ENCODE measurements at regions not wholly inside any gene's neighbourhood (a gene's known extent, or its start where the extent isn't known, plus 50 kb on each side); places are given as distances from the start of the nearest gene placed in this dataset.
"Not testable (repeated sequence)": the region's sequence is repeated elsewhere in the genome, so short reads cannot be mapped to it uniquely, and the experiment has no call there.

DNA sequence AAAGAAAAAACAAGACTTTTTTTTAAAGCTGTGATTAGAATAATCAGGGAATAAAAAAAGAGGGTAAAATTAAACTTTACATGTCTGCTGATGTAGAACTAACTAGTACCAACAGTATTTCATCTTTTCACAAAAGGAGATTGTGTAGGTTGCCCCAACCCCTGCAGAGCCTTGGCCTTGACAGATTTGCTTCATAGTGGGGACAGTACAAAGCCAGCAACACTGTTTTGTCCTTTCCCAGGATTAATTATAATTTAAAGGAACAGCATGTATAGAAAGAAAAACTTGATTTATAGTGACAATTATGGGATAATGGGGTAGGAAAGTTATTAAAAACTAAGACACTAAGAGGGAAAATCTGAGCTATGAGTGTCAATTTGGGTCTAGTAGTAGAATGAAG, 604.0 kb downstream of the GALC start:
- intact Hi-C loops (cut with DNase I): no loop called here
- Histone ChIP-seq H3K9me3 (no peaks in the 10 kb centered on the region), H3K36me3 (replicated peaks in 1 of 2; ENCODE audit: insufficient read depth in 1 of 2, low read depth in 2 of 2) (no peaks in the 10 kb centered on the region), H3K4me1 (no peaks in the 10 kb centered on the region), H3K27me3 (no peaks in the 10 kb centered on the region), H3K27ac (no peak overlapping the region), H3K4me3 (no peak overlapping the region)
- DNase-seq (no peak), ATAC-seq (no peak)
- TF ChIP-seq, protein P1, sequence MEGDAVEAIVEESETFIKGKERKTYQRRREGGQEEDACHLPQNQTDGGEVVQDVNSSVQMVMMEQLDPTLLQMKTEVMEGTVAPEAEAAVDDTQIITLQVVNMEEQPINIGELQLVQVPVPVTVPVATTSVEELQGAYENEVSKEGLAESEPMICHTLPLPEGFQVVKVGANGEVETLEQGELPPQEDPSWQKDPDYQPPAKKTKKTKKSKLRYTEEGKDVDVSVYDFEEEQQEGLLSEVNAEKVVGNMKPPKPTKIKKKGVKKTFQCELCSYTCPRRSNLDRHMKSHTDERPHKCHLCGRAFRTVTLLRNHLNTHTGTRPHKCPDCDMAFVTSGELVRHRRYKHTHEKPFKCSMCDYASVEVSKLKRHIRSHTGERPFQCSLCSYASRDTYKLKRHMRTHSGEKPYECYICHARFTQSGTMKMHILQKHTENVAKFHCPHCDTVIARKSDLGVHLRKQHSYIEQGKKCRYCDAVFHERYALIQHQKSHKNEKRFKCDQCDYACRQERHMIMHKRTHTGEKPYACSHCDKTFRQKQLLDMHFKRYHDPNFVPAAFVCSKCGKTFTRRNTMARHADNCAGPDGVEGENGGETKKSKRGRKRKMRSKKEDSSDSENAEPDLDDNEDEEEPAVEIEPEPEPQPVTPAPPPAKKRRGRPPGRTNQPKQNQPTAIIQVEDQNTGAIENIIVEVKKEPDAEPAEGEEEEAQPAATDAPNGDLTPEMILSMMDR (IDR thresholded peaks at IDR 0.05): no peak
- no peak for TF ChIP-seq POLR2A (IDR thresholded peaks at IDR 0.05)

DNA sequence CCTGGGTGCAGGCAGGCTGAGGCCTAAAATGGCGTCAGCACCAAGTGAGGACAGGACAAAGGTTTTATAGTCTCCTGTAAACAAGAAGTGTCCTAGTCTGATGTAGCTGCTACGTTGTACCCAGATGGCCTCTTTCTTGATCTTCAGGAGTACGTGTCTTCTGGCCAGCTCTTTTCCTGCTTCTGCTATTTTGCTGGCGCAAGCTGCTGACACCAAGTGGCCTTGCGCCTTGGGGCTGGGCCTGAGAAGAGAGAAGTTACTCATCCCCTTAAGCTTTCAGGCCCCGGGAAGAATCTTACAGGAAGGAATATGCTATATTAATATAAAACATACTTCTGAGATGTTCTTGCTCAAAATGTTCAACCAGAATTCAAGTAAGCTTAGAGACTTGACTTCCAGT, 605.2 kb downstream of the GALC start:
- intact Hi-C loops (cut with DNase I): no loop called here
- H3K36me3 ChIP-seq (replicated peaks in 1 of 2; ENCODE audit: insufficient read depth in 1 of 2, low read depth in 2 of 2): no peaks in the 10 kb centered on the region
- DNase-seq: no peak
- H3K4me1 ChIP-seq: no peaks in the 10 kb centered on the region
- 88 to 91% methylated on average over 6 of the region's 6 CpGs for WGBS, 2 donors
- no peak overlapping the region for H3K4me3 ChIP-seq
- H3K27ac ChIP-seq: no peak overlapping the region
- H3K9me3 ChIP-seq: no peaks in the 10 kb centered on the region
- no peak for ATAC-seq
- TF ChIP-seq POLR2A (IDR thresholded peaks at IDR 0.05): no peak
- TF ChIP-seq, protein P1 (IDR thresholded peaks at IDR 0.05): no peak
- H3K27me3 ChIP-seq: no peaks in the 10 kb centered on the region

DNA sequence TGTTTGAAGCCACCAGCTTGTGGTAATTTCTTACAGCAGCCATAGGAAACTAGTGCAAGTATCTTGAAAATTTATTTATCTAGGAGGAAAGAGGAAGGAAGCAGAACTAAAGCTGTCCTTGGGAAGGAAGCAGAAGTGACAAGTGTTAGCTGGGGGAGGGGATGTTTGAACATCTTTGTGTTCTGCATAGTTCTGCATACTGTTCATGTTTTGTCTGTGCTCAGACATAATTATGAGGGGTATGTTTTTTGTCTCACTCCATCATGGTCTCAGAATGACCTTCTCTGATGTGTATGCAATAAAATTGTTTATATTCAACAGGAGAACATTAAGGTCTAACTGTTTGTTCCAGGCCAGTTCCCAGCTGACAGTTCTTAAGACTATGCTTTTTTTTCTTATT, 606.5 kb downstream of the GALC start:
- no peak overlapping the region for H3K27ac ChIP-seq

DNA sequence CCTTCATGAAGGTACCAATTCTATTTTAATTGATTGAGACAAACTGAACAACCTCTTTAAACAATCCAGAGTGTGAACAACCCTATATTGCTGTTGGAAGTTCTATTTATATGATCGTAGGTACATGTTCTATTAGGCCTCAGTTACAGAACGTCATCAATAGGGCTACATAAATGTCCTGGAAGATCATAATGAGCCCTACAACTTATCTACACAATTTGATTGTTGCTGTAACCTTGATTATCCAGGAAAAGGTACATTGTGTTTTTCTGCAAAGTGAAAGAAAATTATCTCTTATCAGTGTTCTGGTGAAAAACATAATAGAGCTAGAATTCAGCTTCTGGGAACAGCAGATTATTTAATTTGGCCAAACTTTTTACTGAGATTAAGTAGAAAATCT, 612.9 kb downstream of the GALC start:
- H3K4me1 ChIP-seq: peaks cover 3% of the 10 kb centered on the region
- H3K4me3 ChIP-seq: no peak overlapping the region
- no peak for DNase-seq
- TF ChIP-seq, protein P1 (IDR thresholded peaks at IDR 0.05): no peak
- TF ChIP-seq POLR2A (IDR thresholded peaks at IDR 0.05): no peak
- H3K27me3 ChIP-seq: no peaks in the 10 kb centered on the region
- no peaks in the 10 kb centered on the region for H3K9me3 ChIP-seq
- ATAC-seq: peak; percentile 91
- intact Hi-C loops (cut with DNase I): no loop called here
- H3K27ac ChIP-seq: peak overlapping the region in 2 of 4 donors; percentile 27 to 45
- WGBS, 2 donors: 46% methylated on average over 2 of the region's 2 CpGs
- H3K36me3 ChIP-seq (replicated peaks in 1 of 2; ENCODE audit: insufficient read depth in 1 of 2, low read depth in 2 of 2): no peaks in the 10 kb centered on the region

More for the DNA sequence above, 606.5 kb downstream of the GALC start:
- DNase-seq (no peak), ATAC-seq (no peak)
- intact Hi-C loops (cut with DNase I): no loop called here
- no peak for TF ChIP-seq POLR2A (IDR thresholded peaks at IDR 0.05)
- TF ChIP-seq, protein P1 (IDR thresholded peaks at IDR 0.05): no peak
- Histone ChIP-seq H3K36me3 (replicated peaks in 1 of 2; ENCODE audit: insufficient read depth in 1 of 2, low read depth in 2 of 2) (no peaks in the 10 kb centered on the region), H3K9me3 (no peaks in the 10 kb centered on the region), H3K27me3 (no peaks in the 10 kb centered on the region), H3K4me3 (no peak overlapping the region), H3K4me1 (no peaks in the 10 kb centered on the region)

DNA sequence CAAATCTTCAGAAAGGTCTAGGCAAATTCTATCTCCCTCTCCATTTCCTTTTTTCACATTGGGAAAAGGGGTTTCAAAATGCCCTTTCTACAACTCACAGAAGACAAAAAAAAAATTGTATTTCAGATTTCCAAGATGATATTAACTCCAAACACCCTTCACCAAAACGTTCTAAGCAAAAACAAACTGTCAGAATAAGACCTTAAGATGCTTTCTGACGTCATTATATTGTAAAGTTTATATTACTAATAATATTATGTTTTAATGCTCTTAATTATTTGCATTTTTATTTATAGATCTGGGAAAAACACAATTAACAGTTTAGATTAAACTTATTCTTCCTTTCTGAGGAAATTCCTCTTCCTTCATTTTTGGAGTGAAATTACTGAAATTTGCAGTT, 624.2 kb downstream of the GALC start:
- no peaks in the 10 kb centered on the region for H3K27me3 ChIP-seq
- intact Hi-C loops (cut with DNase I): no loop called here
- ATAC-seq (no peak), DNase-seq (no peak)
- H3K36me3 ChIP-seq (replicated peaks in 1 of 2; ENCODE audit: insufficient read depth in 1 of 2, low read depth in 2 of 2): no peaks in the 10 kb centered on the region
- no peaks in the 10 kb centered on the region for H3K9me3 ChIP-seq
- WGBS, 2 donors: 56 to 66% methylated on average over 2 of the region's 2 CpGs
- H3K4me1 ChIP-seq: no peaks in the 10 kb centered on the region
- TF ChIP-seq, protein P1 (IDR thresholded peaks at IDR 0.05): no peak
- no peak for TF ChIP-seq POLR2A (IDR thresholded peaks at IDR 0.05)
- no peak overlapping the region for H3K27ac ChIP-seq
- no peak overlapping the region for H3K4me3 ChIP-seq

DNA sequence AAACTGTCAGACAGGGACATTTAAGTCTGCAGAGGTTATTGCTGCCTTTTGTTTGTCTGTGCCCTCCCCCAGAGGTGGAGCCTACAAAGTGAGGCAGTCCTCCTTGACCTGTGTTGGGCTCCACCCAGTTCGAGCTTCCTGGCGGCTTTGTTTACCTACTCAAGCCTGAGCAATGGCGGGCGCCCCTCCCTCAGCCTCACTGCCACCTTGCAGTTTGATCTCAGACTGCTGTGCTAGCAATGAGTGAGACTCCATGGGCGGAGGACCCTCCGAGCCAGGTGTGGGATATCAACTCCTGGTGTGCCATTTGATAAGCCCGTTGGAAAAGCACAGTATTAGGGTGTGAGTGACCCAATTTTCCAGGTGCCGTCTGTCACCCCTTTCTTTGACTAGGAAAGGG, 632.7 kb downstream of the GALC start:
- H3K27me3 ChIP-seq; H3K36me3 ChIP-seq (replicated peaks in 1 of 2; ENCODE audit: insufficient read depth in 1 of 2, low read depth in 2 of 2); DNase-seq; H3K27ac ChIP-seq; intact Hi-C loops (cut with DNase I); H3K4me1 ChIP-seq; H3K9me3 ChIP-seq; ATAC-seq; H3K4me3 ChIP-seq: not testable (repeated sequence)
- WGBS, 2 donors: 76 to 83% methylated on average over 5 to 8 of the region's 8 CpGs

Data from body of pancreas (tissue), 4 donors.